HG03432 (cell line): ENCODE measurements at regions not wholly inside any gene's neighbourhood (a gene's known extent, or its start where the extent isn't known, plus 50 kb on each side); places are given as distances from the start of the nearest gene placed in this dataset.
"Not testable (repeated sequence)": the region's sequence is repeated elsewhere in the genome, so short reads cannot be mapped to it uniquely, and the experiment has no call there.

Experiments
- ATAC-seq: cut with Tn5 transposase; IDR thresholded peaks from one replicate; pipeline ENCODE4 v1.9.1; 2021; ENCODE audit warnings: mild to moderate bottlenecking, moderate library complexity; ENCODE audit not compliant: unreplicated experiment

DNA sequence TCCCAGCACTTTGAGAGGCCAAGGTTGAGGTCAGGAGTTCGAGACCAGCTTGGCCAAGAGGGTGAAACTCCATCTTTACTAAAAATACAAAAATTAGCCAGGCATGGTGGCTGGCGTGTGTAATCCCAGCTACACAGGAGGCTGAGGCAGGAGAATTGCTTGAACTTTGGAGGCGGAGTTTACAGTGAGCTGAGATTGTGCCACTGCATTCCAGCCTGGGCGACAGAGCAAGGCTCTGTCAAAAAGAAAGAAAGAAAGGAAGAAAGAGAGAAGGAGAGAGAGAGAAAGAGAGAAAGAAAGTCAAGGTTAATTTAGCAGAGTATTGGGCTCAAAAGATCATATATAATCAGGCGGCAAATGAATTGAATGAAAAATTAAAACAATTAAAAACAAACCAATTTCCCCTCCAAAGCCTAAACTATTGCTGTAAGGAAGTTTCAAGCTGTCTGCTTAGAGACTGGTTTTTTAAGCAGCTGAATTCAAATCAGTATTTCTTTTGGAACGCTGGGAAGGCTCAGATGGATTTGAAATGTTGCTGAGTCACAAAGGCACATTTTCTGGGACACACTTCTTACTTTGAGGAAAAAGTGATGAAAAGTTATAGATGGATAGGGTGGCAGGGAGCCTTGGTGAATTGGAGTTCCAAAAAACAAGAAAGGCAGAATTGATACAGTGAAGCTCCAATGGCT is 81.3 kb upstream of the BHLHE40 start:
- no peak for ATAC-seq

DNA sequence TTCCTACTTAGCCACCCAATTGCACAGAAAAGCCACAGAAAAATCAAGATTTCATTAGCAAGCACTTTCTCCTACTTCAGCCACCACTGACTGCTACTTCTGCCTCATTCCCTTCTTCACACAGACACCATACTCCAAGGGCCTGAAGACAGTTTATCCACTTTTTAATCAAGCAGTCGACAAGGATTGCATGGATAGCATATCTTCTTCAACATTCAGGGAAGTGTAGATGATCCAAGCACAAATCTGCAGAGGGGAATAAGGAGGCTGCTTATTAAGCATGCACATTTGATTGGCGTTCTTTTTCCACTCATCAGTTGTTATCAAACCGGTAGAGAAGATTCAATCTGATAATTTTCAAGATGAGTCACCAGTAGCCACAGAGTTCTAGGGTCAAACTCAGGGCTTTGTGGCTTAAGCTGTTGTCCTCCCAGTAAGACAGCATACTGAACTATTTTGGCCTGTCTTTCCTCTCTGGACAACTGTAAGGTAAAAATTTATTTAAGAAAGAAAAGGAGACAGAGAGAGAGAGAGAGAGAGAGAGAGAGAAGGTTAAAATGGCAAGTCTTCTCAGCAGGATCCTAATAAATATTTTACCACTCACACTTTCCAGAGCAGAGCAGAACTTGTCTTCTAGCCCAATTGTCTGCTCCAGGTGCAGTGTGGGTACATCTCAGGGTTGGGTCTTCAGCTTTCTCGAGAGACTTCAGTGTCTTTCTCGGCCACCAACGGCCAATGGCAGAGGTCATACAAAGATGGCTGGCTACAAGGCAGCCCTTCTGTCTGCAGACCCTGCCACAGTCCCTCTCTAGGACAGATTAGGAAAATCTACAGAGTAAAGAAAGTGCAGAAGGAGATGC is 80.6 kb upstream of the BHLHE40 start:
- peak; percentile 99 for ATAC-seq

- no peak for ATAC-seq
Measured at GRCh38 chr3:4899710-4900109, 79.5 kb upstream of the BHLHE40 start.

- no peak for ATAC-seq
Measured at GRCh38 chr3:4900298-4900697, 78.9 kb upstream of the BHLHE40 start.

- ATAC-seq = no peak
Measured at GRCh38 chr3:4904811-4905695, 74.2 kb upstream of the BHLHE40 start.

- peak; percentile 48 for ATAC-seq
Measured at GRCh38 chr3:4906107-4906621, 73.1 kb upstream of the BHLHE40 start.

DNA sequence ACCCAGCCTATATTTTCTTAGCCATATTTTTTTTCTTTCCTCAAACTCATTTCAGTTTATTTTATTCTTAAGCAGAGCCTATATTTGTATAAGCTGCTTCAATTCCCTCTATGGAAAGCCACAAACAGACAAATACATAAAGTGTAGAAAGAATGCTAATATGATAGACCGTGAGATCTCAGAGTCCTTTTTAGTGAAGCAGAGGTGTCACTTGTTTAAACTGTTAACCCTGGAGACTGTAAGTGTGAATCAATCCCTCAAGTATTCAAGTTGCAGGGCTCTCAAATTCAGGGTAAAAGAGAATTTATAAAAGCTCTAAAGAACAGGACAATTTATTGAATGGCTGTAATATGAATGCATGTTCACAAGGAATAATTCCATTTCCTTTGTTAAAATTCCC is 72.2 kb upstream of the BHLHE40 start:
- no peak for ATAC-seq

GRCh38 chr3:4907643-4908432 is 71.4 kb upstream of the BHLHE40 start:
- ATAC-seq = no peak

DNA sequence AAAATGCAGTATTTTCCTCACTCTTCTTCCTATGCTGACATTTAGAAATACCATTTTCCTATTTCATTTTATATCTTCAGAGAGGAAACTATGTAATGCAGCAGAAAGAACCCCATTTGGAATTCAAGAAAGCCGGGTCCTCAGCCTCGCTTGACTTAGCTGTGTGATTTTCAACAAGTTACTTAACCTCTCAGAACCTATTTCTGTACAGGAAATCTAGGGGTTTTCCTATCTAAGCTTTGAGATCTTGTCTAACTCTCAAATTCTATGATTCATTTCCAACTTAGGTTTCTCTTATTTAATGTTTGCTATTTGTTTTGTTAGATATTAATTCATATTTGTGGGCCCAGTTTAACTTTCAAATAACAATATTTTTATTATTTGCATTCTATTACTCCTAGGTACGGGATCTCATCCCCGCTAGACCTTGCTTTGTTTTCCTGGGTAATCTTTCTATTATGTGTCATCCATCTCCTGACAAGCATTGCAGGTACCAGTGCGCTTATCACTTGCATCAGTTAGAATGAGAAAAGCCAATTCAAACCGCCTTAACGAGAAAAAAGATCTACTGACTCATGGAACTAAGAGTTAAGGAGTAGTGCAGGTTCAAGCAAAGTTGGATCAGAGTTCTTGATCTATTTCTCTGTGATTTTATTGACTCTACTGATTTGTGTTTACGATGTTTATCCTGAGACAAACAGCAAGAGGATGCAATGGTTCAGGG is 70.6 kb upstream of the BHLHE40 start:
- ATAC-seq = no peak

DNA sequence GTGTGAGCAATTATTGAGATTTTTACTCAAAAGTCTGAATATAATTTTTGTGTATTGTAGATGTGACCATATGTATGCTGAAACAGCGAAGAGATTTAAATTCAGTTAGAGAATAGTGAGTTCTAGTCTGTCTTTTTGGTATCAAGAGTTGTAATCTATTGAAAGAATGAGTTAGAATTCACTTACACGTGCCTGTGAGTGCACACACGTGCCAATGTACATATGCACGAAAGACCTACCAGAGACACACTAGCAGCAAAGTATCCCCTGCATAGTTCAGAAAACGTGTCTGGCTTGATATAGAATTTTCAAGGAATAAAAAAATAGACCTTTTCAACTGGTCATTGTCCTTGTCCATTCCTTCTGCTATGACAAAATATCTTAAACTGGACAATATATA is 64.8 kb upstream of the BHLHE40 start:
- no peak for ATAC-seq

- ATAC-seq = not testable (repeated sequence)
Measured at GRCh38 chr3:4921589-4921988, 57.6 kb upstream of the BHLHE40 start.

DNA sequence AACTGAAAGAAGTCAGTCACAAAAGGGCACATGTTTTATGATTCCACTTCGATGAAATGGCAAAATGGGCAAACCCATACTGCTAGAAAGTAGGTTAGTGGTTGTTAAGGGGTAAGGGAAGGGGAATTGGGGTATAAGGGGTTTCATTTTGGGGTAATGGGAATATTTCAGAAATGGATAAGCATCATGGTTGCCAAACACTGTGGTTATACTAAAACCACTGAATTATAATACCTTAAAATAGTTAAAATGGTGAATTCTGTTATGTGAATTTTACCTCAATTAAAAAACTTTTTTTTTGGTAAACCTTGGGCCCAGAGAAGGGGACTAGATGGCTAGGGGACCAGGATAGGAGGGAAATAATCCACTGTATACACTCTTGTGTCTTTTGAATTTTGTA is 52.3 kb upstream of the BHLHE40 start:
- no peak for ATAC-seq

DNA sequence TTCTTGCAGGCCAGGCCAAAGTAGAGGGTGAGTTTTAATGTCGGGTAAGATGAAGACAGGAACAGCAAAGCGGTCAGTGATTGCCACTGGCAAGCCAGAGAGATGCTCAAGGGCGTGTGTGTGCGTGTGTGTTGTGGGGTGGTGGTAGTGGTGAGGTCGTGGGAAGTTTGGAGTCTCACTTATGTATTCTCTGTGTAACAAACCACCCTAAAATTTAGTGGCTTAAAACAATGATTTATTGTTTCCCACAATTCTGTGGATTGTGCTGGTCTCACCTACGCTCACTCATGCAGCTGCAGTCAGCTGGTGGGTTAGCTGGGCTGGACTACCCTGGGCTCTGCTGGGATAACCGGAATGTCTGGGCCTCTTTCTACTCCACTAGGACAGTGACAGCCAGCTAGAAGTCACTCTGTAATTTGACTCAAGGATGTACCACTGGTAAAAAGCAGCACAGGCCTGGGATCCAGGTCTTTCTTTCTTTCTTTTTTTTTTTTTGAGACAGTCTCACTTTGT is 50.9 kb upstream of the BHLHE40 start:
- ATAC-seq = no peak
